ENCODE measurements at regions not wholly inside any gene's neighbourhood (a gene's known extent, or its start where the extent isn't known, plus 50 kb on each side); places are given as distances from the start of the nearest gene placed in this dataset.
"Not testable (repeated sequence)": the region's sequence is repeated elsewhere in the genome, so short reads cannot be mapped to it uniquely, and the experiment has no call there.

DNA sequence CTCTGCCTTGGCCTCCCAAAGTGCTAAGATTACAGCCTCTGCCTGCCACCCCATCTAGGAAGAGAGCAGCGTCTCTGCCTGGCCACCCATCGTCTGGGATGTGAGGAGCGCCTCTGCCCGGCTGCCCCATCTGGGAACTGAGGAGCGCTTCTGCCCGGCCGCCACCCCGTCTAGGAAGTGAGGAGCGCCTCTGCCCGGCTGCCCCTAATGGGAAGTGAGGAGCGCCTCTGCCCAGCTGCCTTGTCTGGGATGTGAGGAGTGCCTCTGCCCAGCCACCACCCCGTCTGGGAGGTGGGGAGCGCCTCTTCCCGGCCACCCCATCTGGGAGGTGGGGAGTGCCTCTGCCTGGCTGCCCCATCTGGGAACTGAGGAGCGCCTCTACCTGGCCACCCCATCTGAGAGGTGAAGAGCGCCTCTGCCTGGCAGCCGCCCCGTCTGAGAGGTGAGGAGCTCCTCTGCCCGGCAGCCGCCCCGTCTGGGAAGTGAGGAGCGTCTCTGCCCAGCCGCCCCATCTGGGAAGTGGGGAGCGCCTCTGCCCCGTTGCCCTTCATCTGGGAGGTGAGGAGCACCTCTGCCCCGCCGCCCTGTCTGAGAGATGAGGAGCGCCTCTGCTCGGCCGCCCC is 481.0 kb upstream of the GNPDA2 start:
- TF ChIP-seq YY1 (IDR thresholded peaks at IDR 0.05); EGR1 (IDR thresholded peaks at IDR 0.05; ENCODE audit: low read depth in 2 of 2); HNF4A (conservative IDR thresholded peaks at IDR 0.05); HNF4G (IDR thresholded peaks at IDR 0.05); JUND (IDR thresholded peaks at IDR 0.05); TAF1 (conservative IDR thresholded peaks at IDR 0.05); GABPA (IDR thresholded peaks at IDR 0.05 in 1 of 2, conservative IDR thresholded peaks at IDR 0.05 in 1 of 2); SP1 (IDR thresholded peaks at IDR 0.05): not testable (repeated sequence)
- TF ChIP-seq, protein P1, sequence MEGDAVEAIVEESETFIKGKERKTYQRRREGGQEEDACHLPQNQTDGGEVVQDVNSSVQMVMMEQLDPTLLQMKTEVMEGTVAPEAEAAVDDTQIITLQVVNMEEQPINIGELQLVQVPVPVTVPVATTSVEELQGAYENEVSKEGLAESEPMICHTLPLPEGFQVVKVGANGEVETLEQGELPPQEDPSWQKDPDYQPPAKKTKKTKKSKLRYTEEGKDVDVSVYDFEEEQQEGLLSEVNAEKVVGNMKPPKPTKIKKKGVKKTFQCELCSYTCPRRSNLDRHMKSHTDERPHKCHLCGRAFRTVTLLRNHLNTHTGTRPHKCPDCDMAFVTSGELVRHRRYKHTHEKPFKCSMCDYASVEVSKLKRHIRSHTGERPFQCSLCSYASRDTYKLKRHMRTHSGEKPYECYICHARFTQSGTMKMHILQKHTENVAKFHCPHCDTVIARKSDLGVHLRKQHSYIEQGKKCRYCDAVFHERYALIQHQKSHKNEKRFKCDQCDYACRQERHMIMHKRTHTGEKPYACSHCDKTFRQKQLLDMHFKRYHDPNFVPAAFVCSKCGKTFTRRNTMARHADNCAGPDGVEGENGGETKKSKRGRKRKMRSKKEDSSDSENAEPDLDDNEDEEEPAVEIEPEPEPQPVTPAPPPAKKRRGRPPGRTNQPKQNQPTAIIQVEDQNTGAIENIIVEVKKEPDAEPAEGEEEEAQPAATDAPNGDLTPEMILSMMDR (IDR thresholded peaks at IDR 0.05; ENCODE audit: low read depth, low read length, missing input control): not testable (repeated sequence)
- TF ChIP-seq, protein P2, sequence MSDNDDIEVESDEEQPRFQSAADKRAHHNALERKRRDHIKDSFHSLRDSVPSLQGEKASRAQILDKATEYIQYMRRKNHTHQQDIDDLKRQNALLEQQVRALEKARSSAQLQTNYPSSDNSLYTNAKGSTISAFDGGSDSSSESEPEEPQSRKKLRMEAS (IDR thresholded peaks at IDR 0.05): not testable (repeated sequence)
- TF ChIP-seq, protein P3, sequence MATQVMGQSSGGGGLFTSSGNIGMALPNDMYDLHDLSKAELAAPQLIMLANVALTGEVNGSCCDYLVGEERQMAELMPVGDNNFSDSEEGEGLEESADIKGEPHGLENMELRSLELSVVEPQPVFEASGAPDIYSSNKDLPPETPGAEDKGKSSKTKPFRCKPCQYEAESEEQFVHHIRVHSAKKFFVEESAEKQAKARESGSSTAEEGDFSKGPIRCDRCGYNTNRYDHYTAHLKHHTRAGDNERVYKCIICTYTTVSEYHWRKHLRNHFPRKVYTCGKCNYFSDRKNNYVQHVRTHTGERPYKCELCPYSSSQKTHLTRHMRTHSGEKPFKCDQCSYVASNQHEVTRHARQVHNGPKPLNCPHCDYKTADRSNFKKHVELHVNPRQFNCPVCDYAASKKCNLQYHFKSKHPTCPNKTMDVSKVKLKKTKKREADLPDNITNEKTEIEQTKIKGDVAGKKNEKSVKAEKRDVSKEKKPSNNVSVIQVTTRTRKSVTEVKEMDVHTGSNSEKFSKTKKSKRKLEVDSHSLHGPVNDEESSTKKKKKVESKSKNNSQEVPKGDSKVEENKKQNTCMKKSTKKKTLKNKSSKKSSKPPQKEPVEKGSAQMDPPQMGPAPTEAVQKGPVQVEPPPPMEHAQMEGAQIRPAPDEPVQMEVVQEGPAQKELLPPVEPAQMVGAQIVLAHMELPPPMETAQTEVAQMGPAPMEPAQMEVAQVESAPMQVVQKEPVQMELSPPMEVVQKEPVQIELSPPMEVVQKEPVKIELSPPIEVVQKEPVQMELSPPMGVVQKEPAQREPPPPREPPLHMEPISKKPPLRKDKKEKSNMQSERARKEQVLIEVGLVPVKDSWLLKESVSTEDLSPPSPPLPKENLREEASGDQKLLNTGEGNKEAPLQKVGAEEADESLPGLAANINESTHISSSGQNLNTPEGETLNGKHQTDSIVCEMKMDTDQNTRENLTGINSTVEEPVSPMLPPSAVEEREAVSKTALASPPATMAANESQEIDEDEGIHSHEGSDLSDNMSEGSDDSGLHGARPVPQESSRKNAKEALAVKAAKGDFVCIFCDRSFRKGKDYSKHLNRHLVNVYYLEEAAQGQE (IDR thresholded peaks at IDR 0.05): not testable (repeated sequence)

Data from liver (tissue), 3 donors.